ENCODE measurements at regions not wholly inside any gene's neighbourhood (a gene's known extent, or its start where the extent isn't known, plus 50 kb on each side); places are given as distances from the start of the nearest gene placed in this dataset.

GRCh38 chr6:163793011-163793983, 378.8 kb downstream of the QKI start:
- TF ChIP-seq CTCF (conservative IDR thresholded peaks at IDR 0.05; ENCODE audit: low read depth, low read length): no peak
- TF ChIP-seq RCOR1 (IDR thresholded peaks at IDR 0.05; ENCODE audit: insufficient replicate concordance, low read length): no peak
- TF ChIP-seq MAFK (IDR thresholded peaks at IDR 0.05; ENCODE audit: low read depth, low read length): no peak

All from IMR-90 (cell line).